ENCODE measurements at regions not wholly inside any gene's neighbourhood (a gene's known extent, or its start where the extent isn't known, plus 50 kb on each side); places are given as distances from the start of the nearest gene placed in this dataset.

DNA sequence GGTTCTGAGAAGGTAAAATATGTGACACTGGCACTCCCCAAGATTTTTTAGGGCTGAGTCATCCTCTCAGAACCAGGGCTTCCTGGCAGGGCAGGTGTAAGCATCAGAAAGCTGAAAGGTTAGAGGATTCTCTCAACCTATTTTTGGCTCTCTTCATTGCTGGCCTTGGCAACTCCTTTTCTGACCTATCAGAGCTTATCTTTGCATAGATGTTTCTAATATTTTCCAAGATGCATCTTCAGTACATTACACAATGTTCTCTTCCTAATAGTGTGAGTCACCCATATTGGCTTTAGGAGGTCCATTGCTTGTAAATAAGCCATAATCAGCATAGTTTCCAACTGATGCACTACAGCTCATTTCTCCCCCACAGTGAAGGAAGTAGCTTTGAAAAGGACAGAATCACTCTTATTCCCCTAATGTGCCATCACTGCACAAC lies 2008.4 kb upstream of the PIK3C3 start:
- Histone ChIP-seq H3K4me2 (no peak overlapping the region), H3K9me2 (ENCODE audit: insufficient read depth) (no peaks in the 10 kb centered on the region), H3K4me3 (no peak overlapping the region), H3K27ac (ENCODE audit: low read depth) (no peak overlapping the region), H3F3A (replicated peaks; ENCODE audit: low read depth) (no peaks in the 10 kb centered on the region), H2AFZ (no peak overlapping the region), H3K36me3 (ENCODE audit: insufficient read depth) (no peaks in the 10 kb centered on the region), H3K27me3 (ENCODE audit: insufficient read depth) (no peaks in the 10 kb centered on the region), H4K20me1 (replicated peaks; ENCODE audit: insufficient read depth) (no peaks in the 10 kb centered on the region), H3K79me2 (replicated peaks; ENCODE audit: insufficient read depth) (no peaks in the 10 kb centered on the region), H3K4me1 (ENCODE audit: insufficient read depth) (peaks cover 4% of the 10 kb centered on the region; the same call in 1 of the 2 replicates)
- peak; percentile 51 for DNase-seq (ENCODE audit: low spot score)
- Mint-ChIP-seq H3K4me1 (peaks cover 16% of the 10 kb centered on the region), H3K27me3 (ENCODE audit: insufficient read depth, low read depth, poor library complexity) (no peaks in the 10 kb centered on the region), H3K9me3 (no peaks in the 10 kb centered on the region), H3K36me3 (ENCODE audit: low read depth) (no peaks in the 10 kb centered on the region), H3K4me3 (no peak overlapping the region), H3K27ac (0 out of 2 replicates have a peak overlapping the region, but pooled peaks have one; percentile 61)
- ATAC-seq, result peak; percentile 36; the same call in 1 of the 3 replicates
- TF ChIP-seq ZNF114 (CRISPR knock-in tag; IDR thresholded peaks at IDR 0.05) (no peak), STAT1 (IDR thresholded peaks at IDR 0.05; ENCODE audit: unreplicated experiment) (no peak), CTCF (conservative IDR thresholded peaks at IDR 0.05; ENCODE audit: low read depth in 2 of 2) (no peak), EZH2phosphoT487 (IDR thresholded peaks at IDR 0.05; ENCODE audit: unreplicated experiment) (no peak)

DNA sequence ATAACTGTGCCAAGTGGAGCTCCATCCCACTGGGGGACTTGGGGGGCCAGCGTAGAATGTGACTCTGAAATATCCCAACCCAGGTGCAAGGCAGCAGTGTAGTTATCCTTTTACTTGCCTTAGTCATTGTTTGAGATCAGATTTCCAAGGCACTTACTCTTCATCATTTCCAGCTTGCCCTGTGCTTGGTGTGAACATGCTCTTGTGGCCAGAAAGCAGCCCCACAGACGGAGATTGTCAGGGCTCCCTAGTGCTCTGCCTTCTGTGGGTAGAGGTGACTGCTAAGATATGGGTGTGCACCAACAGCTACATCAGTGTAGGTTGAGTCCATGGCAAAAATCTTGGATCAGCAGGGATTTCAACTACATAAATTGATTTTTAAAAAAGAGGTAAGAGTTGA lies 2010.0 kb upstream of the PIK3C3 start:
- H4K20me1 ChIP-seq (replicated peaks; ENCODE audit: insufficient read depth), result no peaks in the 10 kb centered on the region
- ATAC-seq (no peak), DNase-seq (ENCODE audit: low spot score) (no peak)
- Mint-ChIP-seq H3K27ac (no peak overlapping the region), H3K9me3 (no peaks in the 10 kb centered on the region), H3K4me1 (peaks cover 16% of the 10 kb centered on the region), H3K36me3 (ENCODE audit: low read depth) (no peaks in the 10 kb centered on the region), H3K4me3 (no peak overlapping the region), H3K27me3 (ENCODE audit: insufficient read depth, low read depth, poor library complexity) (no peaks in the 10 kb centered on the region)
- no peaks in the 10 kb centered on the region for H3F3A ChIP-seq (replicated peaks; ENCODE audit: low read depth)
- H3K27ac ChIP-seq (ENCODE audit: low read depth), result no peak overlapping the region
- H3K36me3 ChIP-seq (ENCODE audit: insufficient read depth), result no peaks in the 10 kb centered on the region
- H2AFZ ChIP-seq, result peak overlapping the region; percentile 16; the same call in 1 of the 2 replicates
- H3K27me3 ChIP-seq (ENCODE audit: insufficient read depth), result no peaks in the 10 kb centered on the region
- no peak overlapping the region for H3K4me3 ChIP-seq
- no peak overlapping the region for H3K4me2 ChIP-seq
- TF ChIP-seq, protein P1, sequence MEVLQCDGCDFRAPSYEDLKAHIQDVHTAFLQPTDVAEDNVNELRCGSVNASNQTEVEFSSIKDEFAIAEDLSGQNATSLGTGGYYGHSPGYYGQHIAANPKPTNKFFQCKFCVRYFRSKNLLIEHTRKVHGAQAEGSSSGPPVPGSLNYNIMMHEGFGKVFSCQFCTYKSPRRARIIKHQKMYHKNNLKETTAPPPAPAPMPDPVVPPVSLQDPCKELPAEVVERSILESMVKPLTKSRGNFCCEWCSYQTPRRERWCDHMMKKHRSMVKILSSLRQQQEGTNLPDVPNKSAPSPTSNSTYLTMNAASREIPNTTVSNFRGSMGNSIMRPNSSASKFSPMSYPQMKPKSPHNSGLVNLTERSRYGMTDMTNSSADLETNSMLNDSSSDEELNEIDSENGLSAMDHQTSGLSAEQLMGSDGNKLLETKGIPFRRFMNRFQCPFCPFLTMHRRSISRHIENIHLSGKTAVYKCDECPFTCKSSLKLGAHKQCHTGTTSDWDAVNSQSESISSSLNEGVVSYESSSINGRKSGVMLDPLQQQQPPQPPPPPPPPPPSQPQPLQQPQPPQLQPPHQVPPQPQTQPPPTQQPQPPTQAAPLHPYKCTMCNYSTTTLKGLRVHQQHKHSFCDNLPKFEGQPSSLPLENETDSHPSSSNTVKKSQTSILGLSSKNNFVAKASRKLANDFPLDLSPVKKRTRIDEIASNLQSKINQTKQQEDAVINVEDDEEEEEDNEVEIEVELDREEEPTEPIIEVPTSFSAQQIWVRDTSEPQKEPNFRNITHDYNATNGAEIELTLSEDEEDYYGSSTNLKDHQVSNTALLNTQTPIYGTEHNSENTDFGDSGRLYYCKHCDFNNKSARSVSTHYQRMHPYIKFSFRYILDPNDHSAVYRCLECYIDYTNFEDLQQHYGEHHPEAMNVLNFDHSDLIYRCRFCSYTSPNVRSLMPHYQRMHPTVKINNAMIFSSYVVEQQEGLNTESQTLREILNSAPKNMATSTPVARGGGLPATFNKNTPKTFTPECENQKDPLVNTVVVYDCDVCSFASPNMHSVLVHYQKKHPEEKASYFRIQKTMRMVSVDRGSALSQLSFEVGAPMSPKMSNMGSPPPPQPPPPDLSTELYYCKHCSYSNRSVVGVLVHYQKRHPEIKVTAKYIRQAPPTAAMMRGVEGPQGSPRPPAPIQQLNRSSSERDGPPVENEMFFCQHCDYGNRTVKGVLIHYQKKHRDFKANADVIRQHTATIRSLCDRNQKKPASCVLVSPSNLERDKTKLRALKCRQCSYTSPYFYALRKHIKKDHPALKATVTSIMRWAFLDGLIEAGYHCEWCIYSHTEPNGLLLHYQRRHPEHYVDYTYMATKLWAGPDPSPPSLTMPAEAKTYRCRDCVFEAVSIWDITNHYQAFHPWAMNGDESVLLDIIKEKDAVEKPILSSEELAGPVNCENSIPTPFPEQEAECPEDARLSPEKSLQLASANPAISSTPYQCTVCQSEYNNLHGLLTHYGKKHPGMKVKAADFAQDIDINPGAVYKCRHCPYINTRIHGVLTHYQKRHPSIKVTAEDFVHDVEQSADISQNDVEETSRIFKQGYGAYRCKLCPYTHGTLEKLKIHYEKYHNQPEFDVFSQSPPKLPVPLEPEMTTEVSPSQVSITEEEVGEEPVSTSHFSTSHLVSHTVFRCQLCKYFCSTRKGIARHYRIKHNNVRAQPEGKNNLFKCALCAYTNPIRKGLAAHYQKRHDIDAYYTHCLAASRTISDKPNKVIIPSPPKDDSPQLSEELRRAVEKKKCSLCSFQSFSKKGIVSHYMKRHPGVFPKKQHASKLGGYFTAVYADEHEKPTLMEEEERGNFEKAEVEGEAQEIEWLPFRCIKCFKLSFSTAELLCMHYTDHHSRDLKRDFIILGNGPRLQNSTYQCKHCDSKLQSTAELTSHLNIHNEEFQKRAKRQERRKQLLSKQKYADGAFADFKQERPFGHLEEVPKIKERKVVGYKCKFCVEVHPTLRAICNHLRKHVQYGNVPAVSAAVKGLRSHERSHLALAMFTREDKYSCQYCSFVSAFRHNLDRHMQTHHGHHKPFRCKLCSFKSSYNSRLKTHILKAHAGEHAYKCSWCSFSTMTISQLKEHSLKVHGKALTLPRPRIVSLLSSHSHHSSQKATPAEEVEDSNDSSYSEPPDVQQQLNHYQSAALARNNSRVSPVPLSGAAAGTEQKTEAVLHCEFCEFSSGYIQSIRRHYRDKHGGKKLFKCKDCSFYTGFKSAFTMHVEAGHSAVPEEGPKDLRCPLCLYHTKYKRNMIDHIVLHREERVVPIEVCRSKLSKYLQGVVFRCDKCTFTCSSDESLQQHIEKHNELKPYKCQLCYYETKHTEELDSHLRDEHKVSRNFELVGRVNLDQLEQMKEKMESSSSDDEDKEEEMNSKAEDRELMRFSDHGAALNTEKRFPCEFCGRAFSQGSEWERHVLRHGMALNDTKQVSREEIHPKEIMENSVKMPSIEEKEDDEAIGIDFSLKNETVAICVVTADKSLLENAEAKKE (CRISPR knock-in tag; IDR thresholded peaks at IDR 0.05), result no peak
- TF ChIP-seq CREB1 (CRISPR knock-in tag; IDR thresholded peaks at IDR 0.05; ENCODE audit: low read depth), result no peak
- no peak for TF ChIP-seq ZNF331 (CRISPR knock-in tag; IDR thresholded peaks at IDR 0.05; ENCODE audit: low read depth)
- no peak for TF ChIP-seq CTCF (conservative IDR thresholded peaks at IDR 0.05; ENCODE audit: low read depth in 2 of 2)
- TF ChIP-seq EZH2 (IDR thresholded peaks at IDR 0.05; ENCODE audit: low read depth, unreplicated experiment), result no peak
- H3K9me2 ChIP-seq (ENCODE audit: insufficient read depth), result no peaks in the 10 kb centered on the region
- no peaks in the 10 kb centered on the region for H3K79me2 ChIP-seq (replicated peaks; ENCODE audit: insufficient read depth)
- peaks cover 4% of the 10 kb centered on the region; the same call in 1 of the 2 replicates for H3K4me1 ChIP-seq (ENCODE audit: insufficient read depth)

Measured in GM23338 (cell line).